ENCODE measurements at regions not wholly inside any gene's neighbourhood (a gene's known extent, or its start where the extent isn't known, plus 50 kb on each side); places are given as distances from the start of the nearest gene placed in this dataset.

DNA sequence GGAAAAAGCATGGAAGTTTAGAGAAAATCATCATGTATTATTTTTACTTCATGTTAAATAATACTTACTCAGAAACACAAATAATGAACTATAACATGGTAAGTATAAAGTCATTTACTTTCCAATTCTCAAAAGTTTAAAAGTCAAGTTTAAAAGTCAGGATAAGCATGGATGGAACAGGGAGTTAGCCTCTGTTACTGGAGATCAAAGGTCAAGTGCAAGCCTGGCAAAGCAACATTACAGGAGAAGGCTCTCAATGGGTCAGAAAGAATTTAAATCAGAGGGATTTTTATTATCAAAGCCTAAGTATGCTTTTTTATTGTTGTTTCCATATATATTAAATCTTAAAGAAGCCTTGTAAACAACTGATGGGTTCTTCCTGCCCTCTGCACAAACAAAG, 505.4 kb downstream of the KCNA4 start:
- in situ Hi-C loops (cut with MboI; ENCODE audit: low sequenced_read_pairs, unreplicated experiment): no loop called here
- TF ChIP-seq, protein P1, sequence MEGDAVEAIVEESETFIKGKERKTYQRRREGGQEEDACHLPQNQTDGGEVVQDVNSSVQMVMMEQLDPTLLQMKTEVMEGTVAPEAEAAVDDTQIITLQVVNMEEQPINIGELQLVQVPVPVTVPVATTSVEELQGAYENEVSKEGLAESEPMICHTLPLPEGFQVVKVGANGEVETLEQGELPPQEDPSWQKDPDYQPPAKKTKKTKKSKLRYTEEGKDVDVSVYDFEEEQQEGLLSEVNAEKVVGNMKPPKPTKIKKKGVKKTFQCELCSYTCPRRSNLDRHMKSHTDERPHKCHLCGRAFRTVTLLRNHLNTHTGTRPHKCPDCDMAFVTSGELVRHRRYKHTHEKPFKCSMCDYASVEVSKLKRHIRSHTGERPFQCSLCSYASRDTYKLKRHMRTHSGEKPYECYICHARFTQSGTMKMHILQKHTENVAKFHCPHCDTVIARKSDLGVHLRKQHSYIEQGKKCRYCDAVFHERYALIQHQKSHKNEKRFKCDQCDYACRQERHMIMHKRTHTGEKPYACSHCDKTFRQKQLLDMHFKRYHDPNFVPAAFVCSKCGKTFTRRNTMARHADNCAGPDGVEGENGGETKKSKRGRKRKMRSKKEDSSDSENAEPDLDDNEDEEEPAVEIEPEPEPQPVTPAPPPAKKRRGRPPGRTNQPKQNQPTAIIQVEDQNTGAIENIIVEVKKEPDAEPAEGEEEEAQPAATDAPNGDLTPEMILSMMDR (IDR thresholded peaks at IDR 0.05; ENCODE audit: borderline replicate concordance, control extremely low read depth, extremely low read depth, insufficient read depth, missing control alignments): no peak
- DNase-seq (ENCODE audit: low spot score): no peak

DNA sequence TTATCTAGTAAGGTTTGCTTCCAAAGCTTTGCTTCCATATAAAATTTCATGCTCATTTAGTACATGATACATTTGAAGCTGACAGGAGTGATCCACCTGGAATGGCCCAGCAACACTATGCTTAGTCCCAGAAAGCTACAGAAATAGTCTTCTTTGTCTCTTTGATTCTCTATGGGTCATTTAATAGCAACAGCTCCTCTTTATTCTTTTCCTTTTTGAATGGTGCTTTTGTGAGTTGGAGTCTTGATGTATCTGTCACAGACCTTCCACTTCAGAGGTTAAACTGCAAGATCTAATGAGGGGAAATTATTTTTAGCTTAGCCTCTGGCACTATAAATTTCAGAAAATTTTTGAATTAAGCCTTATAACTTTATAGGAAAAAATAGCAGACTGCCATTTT, 509.5 kb downstream of the KCNA4 start:
- DNase-seq (ENCODE audit: low spot score): no peak
- TF ChIP-seq, protein P1 (IDR thresholded peaks at IDR 0.05; ENCODE audit: borderline replicate concordance, control extremely low read depth, extremely low read depth, insufficient read depth, missing control alignments): no peak
- in situ Hi-C loops (cut with MboI; ENCODE audit: low sequenced_read_pairs, unreplicated experiment): no loop called here

GRCh38 chr11:29495676-29496075, 521.2 kb downstream of the KCNA4 start:
- no peak for DNase-seq (ENCODE audit: low spot score)
- in situ Hi-C loops (cut with MboI; ENCODE audit: low sequenced_read_pairs, unreplicated experiment): no loop called here
- TF ChIP-seq, protein P1 (IDR thresholded peaks at IDR 0.05; ENCODE audit: borderline replicate concordance, control extremely low read depth, extremely low read depth, insufficient read depth, missing control alignments): no peak

- DNase-seq (ENCODE audit: low spot score): no peak
- in situ Hi-C loops (cut with MboI; ENCODE audit: low sequenced_read_pairs, unreplicated experiment): no loop called here
- TF ChIP-seq, protein P1 (IDR thresholded peaks at IDR 0.05; ENCODE audit: borderline replicate concordance, control extremely low read depth, extremely low read depth, insufficient read depth, missing control alignments): no peak
These were observed 525.9 kb downstream of the KCNA4 start for GRCh38 chr11:29490938-29491337.

- no peak for DNase-seq (ENCODE audit: low spot score)
- in situ Hi-C loops (cut with MboI; ENCODE audit: low sequenced_read_pairs, unreplicated experiment): no loop called here
- TF ChIP-seq, protein P1 (IDR thresholded peaks at IDR 0.05; ENCODE audit: borderline replicate concordance, control extremely low read depth, extremely low read depth, insufficient read depth, missing control alignments): no peak
These were observed 530.5 kb downstream of the KCNA4 start for GRCh38 chr11:29486301-29486700.

- no peak for DNase-seq (ENCODE audit: low spot score)
- TF ChIP-seq, protein P1 (IDR thresholded peaks at IDR 0.05; ENCODE audit: borderline replicate concordance, control extremely low read depth, extremely low read depth, insufficient read depth, missing control alignments): no peak
- in situ Hi-C loops (cut with MboI; ENCODE audit: low sequenced_read_pairs, unreplicated experiment): no loop called here
These were observed 531.2 kb downstream of the KCNA4 start for GRCh38 chr11:29485641-29486040.

DNA sequence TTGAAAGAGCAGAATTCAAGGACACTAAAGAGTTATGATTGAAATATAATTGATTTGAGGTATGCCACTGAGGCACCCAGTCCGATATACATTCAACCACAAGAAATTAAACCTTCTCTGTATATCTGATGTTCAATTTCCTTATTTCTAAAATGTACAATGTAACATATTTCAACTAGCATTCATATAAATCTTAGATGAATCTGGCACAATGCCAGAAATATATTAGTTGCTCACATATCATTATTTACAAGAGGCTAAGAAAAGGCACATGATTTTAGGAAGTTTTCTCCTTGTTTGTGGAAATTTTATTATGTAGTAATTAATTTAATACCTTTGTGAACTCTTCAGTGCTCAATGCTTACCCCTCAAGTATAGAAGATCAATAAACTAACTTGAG, 532.3 kb downstream of the KCNA4 start:
- TF ChIP-seq, protein P1 (IDR thresholded peaks at IDR 0.05; ENCODE audit: borderline replicate concordance, control extremely low read depth, extremely low read depth, insufficient read depth, missing control alignments): no peak
- in situ Hi-C loops (cut with MboI; ENCODE audit: low sequenced_read_pairs, unreplicated experiment): no loop called here
- no peak for DNase-seq (ENCODE audit: low spot score)

Measured in GM13976 (cell line).